ENCODE measurements at regions not wholly inside any gene's neighbourhood (a gene's known extent, or its start where the extent isn't known, plus 50 kb on each side); places are given as distances from the start of the nearest gene placed in this dataset.

GRCh38 chr5:3995954-3996619 is 400.5 kb downstream of the IRX1 start:
- no peak for TF ChIP-seq CTCF (IDR thresholded peaks at IDR 0.05; ENCODE audit: low read depth, low read length, missing control alignments)
- in situ Hi-C loops (cut with HindIII; ENCODE audit: low pct_ligation_motif_present, low sequenced_read_pairs), result no loop called here
- H3K36me3 ChIP-seq (replicated peaks), result no peaks in the 10 kb centered on the region
- no peak overlapping the region for H3K27ac ChIP-seq
- no peak overlapping the region for H3K4me3 ChIP-seq (ENCODE audit: low read depth, low read length)
- no peak for DNase-seq
- no peaks in the 10 kb centered on the region for H3K27me3 ChIP-seq (replicated peaks)

GRCh38 chr5:3996707-3997336 is 401.2 kb downstream of the IRX1 start:
- no peak for TF ChIP-seq CTCF (IDR thresholded peaks at IDR 0.05; ENCODE audit: low read depth, low read length, missing control alignments)
- DNase-seq, result no peak
- in situ Hi-C loops (cut with HindIII; ENCODE audit: low pct_ligation_motif_present, low sequenced_read_pairs), result no loop called here
- H3K4me3 ChIP-seq (ENCODE audit: low read depth, low read length), result no peak overlapping the region
- H3K27ac ChIP-seq, result no peak overlapping the region
- H3K36me3 ChIP-seq (replicated peaks), result no peaks in the 10 kb centered on the region
- H3K27me3 ChIP-seq (replicated peaks), result no peaks in the 10 kb centered on the region

GRCh38 chr5:3997670-3998069 is 402.0 kb downstream of the IRX1 start:
- Histone ChIP-seq H3K36me3 (replicated peaks) (no peaks in the 10 kb centered on the region), H3K27me3 (replicated peaks) (no peaks in the 10 kb centered on the region), H3K27ac (no peak overlapping the region), H3K4me3 (ENCODE audit: low read depth, low read length) (no peak overlapping the region)
- TF ChIP-seq CTCF (IDR thresholded peaks at IDR 0.05; ENCODE audit: low read depth, low read length, missing control alignments), result no peak
- no peak for DNase-seq
- in situ Hi-C loops (cut with HindIII; ENCODE audit: low pct_ligation_motif_present, low sequenced_read_pairs), result no loop called here

GRCh38 chr5:3999929-4000328 is 404.3 kb downstream of the IRX1 start:
- no peaks in the 10 kb centered on the region for H3K27me3 ChIP-seq (replicated peaks)
- TF ChIP-seq CTCF (IDR thresholded peaks at IDR 0.05; ENCODE audit: low read depth, low read length, missing control alignments), result no peak
- no peak for DNase-seq
- no peak overlapping the region for H3K4me3 ChIP-seq (ENCODE audit: low read depth, low read length)
- H3K27ac ChIP-seq, result no peak overlapping the region
- in situ Hi-C loops (cut with HindIII; ENCODE audit: low pct_ligation_motif_present, low sequenced_read_pairs), result no loop called here
- no peaks in the 10 kb centered on the region for H3K36me3 ChIP-seq (replicated peaks)

- Histone ChIP-seq H3K36me3 (replicated peaks) (no peaks in the 10 kb centered on the region), H3K4me3 (ENCODE audit: low read depth, low read length) (no peak overlapping the region), H3K27me3 (replicated peaks) (no peaks in the 10 kb centered on the region), H3K27ac (no peak overlapping the region)
- no peak for TF ChIP-seq CTCF (IDR thresholded peaks at IDR 0.05; ENCODE audit: low read depth, low read length, missing control alignments)
- no peak for DNase-seq
- in situ Hi-C loops (cut with HindIII; ENCODE audit: low pct_ligation_motif_present, low sequenced_read_pairs), result no loop called here
Observed at GRCh38 chr5:4001004-4001403, 405.4 kb downstream of the IRX1 start.
